ENCODE measurements at regions not wholly inside any gene's neighbourhood (a gene's known extent, or its start where the extent isn't known, plus 50 kb on each side); places are given as distances from the start of the nearest gene placed in this dataset.

DNA sequence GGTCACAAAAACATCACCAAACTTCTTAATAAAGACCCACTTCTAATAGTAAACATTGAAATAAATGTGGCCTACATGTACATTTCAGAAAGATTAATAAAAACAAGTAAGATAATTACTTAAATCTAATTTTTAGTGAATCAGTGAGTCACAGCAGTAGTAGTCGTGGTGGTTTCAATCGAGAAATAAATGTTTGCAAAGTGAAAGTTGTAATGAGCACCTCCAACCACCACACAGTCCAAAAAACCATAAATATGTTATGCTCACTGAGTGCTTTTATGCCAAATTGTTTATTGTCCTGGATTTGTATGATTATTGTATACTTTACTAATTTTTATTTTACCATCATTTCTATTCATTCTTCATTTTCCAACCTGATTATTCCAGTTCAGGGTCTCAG, 61.8 kb upstream of the SPOPL start:
- Mint-ChIP-seq H3K9me3 (no peaks in the 10 kb centered on the region), H3K27me3 (ENCODE audit: low read depth) (no peaks in the 10 kb centered on the region), H3K4me1 (no peaks in the 10 kb centered on the region), H3K27ac (no peak overlapping the region), H3K4me3 (no peak overlapping the region), H3K36me3 (ENCODE audit: low read depth) (no peaks in the 10 kb centered on the region)
- TF ChIP-seq, protein P1, sequence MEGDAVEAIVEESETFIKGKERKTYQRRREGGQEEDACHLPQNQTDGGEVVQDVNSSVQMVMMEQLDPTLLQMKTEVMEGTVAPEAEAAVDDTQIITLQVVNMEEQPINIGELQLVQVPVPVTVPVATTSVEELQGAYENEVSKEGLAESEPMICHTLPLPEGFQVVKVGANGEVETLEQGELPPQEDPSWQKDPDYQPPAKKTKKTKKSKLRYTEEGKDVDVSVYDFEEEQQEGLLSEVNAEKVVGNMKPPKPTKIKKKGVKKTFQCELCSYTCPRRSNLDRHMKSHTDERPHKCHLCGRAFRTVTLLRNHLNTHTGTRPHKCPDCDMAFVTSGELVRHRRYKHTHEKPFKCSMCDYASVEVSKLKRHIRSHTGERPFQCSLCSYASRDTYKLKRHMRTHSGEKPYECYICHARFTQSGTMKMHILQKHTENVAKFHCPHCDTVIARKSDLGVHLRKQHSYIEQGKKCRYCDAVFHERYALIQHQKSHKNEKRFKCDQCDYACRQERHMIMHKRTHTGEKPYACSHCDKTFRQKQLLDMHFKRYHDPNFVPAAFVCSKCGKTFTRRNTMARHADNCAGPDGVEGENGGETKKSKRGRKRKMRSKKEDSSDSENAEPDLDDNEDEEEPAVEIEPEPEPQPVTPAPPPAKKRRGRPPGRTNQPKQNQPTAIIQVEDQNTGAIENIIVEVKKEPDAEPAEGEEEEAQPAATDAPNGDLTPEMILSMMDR (IDR thresholded peaks at IDR 0.05; ENCODE audit: unreplicated experiment in 3 of 3): no peak

DNA sequence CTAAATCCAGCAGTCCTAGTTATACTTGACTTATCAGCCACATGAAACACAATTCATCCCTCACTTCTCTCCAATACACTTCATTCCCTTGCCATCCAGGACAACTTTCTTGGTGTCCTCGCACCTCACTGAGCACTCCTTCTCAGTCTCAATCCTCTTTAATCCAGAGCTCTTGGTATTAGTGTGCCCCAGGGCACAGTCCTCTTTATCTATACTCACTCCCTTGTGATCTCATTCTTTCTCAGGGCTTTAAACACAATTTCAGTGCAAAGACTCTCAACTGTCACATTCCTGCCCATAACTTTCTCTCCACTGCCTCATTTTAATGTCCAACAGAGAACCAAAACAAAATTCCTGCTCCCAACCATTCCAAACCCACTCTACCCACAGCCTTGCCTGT, 60.8 kb upstream of the SPOPL start:
- no peaks in the 10 kb centered on the region for H3K36me3 Mint-ChIP-seq (ENCODE audit: low read depth)
- H3K9me3 Mint-ChIP-seq: no peaks in the 10 kb centered on the region
- H3K27me3 Mint-ChIP-seq (ENCODE audit: low read depth): no peaks in the 10 kb centered on the region
- no peak overlapping the region for H3K27ac Mint-ChIP-seq
- no peak overlapping the region for H3K4me3 Mint-ChIP-seq
- no peaks in the 10 kb centered on the region for H3K4me1 Mint-ChIP-seq
- TF ChIP-seq, protein P1 (IDR thresholded peaks at IDR 0.05; ENCODE audit: unreplicated experiment in 3 of 3): no peak

DNA sequence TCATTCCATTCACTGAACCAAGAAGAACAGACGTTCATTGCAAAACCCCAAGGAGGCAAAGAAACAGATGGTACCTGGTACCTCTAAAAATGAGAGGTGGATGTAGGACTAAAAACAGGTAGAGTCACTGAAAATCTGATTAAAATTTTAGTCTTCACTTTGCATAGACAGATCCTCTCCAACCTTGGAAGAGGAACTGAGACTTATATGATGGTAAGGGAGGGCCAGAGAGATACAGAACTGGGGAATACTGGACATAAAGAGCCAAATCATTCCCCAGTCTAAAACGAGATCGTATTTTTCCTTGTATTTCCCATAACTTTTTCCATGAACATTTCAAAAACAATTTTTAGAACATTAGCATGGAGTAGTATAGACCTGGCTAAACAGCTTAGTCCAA, 59.7 kb upstream of the SPOPL start:
- no peaks in the 10 kb centered on the region for H3K27me3 Mint-ChIP-seq (ENCODE audit: low read depth)
- no peaks in the 10 kb centered on the region for H3K4me1 Mint-ChIP-seq
- H3K9me3 Mint-ChIP-seq: no peaks in the 10 kb centered on the region
- H3K36me3 Mint-ChIP-seq (ENCODE audit: low read depth): no peaks in the 10 kb centered on the region
- H3K27ac Mint-ChIP-seq: no peak overlapping the region
- H3K4me3 Mint-ChIP-seq: no peak overlapping the region
- TF ChIP-seq, protein P1 (IDR thresholded peaks at IDR 0.05; ENCODE audit: unreplicated experiment in 3 of 3): no peak

DNA sequence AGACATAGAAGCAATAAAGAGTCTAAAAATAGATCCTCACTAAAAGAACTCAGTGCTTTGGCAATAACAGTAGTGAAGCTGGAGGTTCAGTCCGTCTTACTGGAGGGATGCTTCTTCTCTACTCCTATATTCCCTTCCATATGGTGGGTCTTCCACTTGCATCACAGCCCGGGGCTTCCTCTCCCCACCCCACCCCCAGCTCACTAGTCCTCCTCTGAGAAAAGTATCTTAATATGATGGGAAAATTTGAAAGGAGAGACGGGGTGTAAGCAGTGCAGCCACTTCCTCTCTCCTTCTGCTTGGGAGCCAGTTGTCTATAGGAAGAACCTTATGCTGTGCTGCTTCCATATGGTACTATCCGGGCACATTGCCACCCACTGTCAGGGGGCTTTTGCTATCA, 57.2 kb upstream of the SPOPL start:
- H3K9me3 Mint-ChIP-seq: no peaks in the 10 kb centered on the region
- TF ChIP-seq, protein P1 (IDR thresholded peaks at IDR 0.05; ENCODE audit: unreplicated experiment in 3 of 3): no peak

DNA sequence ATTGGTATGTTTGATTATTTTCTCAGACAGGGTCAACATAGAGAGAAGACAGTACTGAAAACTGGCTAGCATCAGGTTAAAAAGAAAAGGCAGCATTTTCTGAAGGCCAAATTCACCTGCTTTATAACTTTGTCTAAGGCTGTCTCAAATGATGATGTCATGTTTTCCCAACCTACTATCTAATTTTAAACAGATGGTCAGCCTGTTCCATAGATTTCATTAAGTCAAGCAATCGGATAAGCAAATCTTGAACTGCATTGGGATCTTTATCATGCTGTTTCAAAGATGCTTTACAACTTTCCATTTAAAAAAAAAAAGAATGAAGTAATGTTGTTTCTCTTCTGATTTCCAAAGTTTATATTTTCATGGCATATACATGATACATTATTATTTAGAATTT, 56.3 kb upstream of the SPOPL start:
- TF ChIP-seq, protein P1 (IDR thresholded peaks at IDR 0.05; ENCODE audit: unreplicated experiment in 3 of 3): no peak
- H3K9me3 Mint-ChIP-seq: no peaks in the 10 kb centered on the region

More for the DNA sequence above, 57.2 kb upstream of the SPOPL start:
- Mint-ChIP-seq H3K27me3 (ENCODE audit: low read depth) (no peaks in the 10 kb centered on the region), H3K27ac (no peak overlapping the region), H3K4me3 (no peak overlapping the region), H3K4me1 (no peaks in the 10 kb centered on the region), H3K36me3 (ENCODE audit: low read depth) (no peaks in the 10 kb centered on the region)

DNA sequence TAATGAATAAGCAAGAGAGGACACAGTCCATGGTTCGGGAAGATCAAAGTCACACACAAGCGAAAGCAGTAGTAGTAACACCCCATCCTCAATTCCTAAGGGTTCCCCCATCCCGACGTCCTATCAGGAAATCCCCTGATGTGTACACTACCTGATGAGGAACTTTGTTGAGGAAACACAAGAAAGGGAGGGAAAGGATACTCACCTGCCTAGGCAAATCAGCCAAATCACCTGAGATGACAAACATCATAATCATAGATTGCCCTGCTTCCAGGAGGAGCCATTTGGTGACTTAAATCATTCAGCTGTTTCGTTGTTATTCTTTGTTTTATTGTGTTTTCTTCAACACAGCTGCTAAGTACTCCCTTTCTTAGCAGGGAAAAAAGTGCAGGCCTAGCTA, 55.5 kb upstream of the SPOPL start:
- Mint-ChIP-seq H3K9me3 (no peaks in the 10 kb centered on the region), H3K27ac (peak overlapping the region in 1 of 3 experiments; percentile 78), H3K36me3 (ENCODE audit: low read depth) (no peaks in the 10 kb centered on the region), H3K4me1 (no peaks in the 10 kb centered on the region), H3K4me3 (no peak overlapping the region), H3K27me3 (ENCODE audit: low read depth) (no peaks in the 10 kb centered on the region)
- TF ChIP-seq, protein P1 (IDR thresholded peaks at IDR 0.05; ENCODE audit: unreplicated experiment in 3 of 3): no peak

More for the DNA sequence above, 56.3 kb upstream of the SPOPL start:
- H3K36me3 Mint-ChIP-seq (ENCODE audit: low read depth): no peaks in the 10 kb centered on the region
- no peak overlapping the region for H3K27ac Mint-ChIP-seq
- H3K4me1 Mint-ChIP-seq: no peaks in the 10 kb centered on the region
- no peak overlapping the region for H3K4me3 Mint-ChIP-seq
- no peaks in the 10 kb centered on the region for H3K27me3 Mint-ChIP-seq (ENCODE audit: low read depth)

Measured in nephron (organoid).